NK-92 treated with Interleukin-12 subunit alpha and Interleukin-12 subunit beta, amount 100 ng/mL, for 24 hours (cell line): ENCODE measurements at regions not wholly inside any gene's neighbourhood (a gene's known extent, or its start where the extent isn't known, plus 50 kb on each side); places are given as distances from the start of the nearest gene placed in this dataset.
"Not testable (repeated sequence)": the region's sequence is repeated elsewhere in the genome, so short reads cannot be mapped to it uniquely, and the experiment has no call there.

Experiments used
- DNase-seq: peaks from one replicate; lab custom pipeline; 2025; lab: John Stamatoyannopoulos, UW

DNA sequence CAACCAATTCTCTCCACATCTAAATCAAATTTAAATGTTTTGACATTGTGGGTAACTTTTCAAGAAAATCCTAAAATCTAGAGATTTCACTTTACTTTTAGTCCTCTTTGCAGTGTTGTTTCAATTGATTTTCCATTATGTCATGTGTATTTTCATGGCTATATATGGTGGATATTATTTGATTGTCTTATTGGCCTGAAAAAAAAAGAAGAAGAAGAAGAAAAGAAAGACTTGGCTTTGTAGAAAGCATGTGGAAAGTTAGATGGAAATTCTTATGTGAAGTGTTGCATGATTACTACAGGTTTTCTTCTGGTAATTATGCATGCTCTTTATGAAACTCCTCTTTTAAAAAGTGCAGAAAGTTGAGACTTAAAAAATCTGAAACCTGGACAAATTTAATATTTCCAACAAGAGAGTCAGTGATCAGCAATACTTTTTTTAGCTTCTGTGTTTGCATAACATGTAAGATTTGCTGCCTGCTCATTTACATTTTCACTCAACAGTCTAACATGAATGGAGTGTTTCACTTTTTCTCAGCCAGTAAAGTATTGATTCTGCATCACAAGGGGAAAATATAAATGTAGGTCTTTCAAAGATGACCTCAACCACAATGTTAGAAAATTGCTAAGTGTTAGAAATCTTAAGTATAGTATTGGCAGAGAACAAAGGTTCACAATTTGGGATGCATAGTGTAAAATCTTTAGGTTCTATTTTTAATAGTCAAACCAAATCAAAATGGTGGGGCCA, 438.7 kb downstream of the BCKDHB start:
- no peak for DNase-seq

DNA sequence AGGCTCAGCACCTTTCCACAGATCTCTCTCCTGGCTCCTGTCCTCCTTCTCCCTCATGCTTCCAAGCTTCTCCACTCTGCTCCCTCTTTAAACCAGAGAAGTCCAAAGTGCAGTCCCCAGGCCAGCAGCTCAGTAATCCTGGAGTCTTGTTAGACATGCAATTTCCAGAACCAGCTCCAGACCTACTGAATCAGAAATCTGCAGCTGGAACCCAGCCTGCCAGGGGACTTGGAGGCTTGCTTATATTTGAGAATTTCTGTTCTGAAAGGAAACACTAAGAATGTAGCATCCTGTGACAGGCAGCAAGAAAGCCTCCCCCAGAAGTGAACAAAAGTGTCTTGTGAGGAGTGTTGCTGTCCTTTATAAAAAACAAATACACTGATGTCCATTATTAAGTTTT, 438.1 kb downstream of the BCKDHB start:
- no peak for DNase-seq

DNA sequence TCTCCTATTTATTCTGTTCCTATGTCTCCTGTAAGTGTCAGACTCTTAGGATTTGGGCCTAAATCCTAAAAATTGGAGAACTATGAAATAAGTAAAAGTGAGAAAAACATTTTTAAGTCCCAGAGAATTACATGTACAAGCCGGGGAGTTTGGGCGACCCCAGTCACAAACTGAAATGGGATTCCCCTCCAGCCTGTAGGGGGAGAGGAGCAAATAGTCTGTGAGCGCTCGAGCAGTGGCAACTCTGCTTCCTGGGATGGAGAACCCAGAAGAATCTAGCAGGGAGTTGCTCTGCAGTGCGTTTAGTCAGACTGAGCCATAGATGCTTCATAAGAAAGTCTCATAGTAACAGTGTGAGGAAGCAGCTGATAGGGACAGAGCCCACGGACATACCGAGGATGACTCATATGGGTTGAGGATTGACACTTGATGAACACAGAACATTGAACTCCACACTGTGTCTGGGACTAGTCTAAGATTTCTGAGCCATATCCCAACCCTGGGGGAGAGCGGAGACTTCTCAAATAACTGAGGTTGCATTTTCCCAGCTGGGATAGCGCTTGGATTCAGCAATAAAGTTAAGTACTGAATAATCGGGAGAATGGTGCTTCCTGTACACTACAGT, 437.2 kb downstream of the BCKDHB start:
- no peak for DNase-seq

DNA sequence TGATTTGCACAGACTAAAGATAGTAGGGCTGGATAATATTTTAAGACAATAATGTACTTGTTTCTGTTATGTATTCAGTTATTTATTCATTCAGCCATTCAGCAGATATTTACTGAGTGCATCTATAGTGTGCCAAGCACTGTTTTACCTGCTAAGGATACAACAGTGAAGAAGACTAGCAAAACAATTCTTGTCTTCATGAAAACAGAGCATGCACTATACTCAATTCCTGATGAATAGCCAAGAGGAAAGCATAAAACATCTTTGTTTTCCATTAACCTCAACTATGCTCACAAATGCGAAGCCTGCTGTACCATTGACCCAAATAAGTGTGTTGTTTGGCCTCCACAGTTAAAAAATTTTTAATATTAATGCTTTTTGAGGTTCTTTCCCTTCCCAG, 436.7 kb downstream of the BCKDHB start:
- DNase-seq = no peak

DNA sequence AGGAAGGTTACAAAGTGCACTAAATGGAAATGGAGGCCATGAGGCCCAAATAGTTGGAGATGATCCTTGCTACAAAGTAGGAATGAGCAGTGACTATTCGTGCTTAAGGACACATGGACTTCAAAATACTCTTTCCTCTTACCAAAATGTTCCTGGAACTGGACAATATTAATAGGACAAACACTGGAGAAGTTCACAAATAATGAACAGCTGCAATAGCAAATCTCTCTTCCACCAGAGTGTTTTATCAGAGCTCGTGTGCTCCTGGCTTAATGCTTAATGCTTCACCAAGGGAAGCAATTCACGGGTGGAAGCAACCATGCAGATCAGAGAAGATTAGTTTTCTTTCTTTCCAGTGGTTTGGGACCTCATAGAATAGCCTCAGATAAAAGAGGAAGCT, 435.4 kb downstream of the BCKDHB start:
- DNase-seq = no peak

DNA sequence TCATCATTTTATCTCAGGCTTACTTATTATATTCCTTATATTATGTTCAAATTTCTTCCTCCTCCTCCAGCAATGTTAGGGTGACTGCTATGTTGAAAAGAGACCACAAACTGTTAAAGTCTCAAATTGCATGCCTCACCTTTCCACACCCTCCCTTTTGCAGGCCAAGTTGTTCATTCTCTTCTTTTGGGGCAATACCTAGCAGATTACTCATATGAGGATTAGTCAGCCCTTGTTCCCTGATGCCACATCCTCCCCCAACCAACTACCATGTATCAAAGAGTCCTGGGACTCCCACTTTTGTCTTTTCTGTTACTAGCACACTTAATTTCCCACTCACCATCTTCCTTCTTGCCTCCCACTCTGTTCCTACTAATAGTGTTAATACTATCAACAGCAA, 434.7 kb downstream of the BCKDHB start:
- peak; percentile 6 for DNase-seq

DNA sequence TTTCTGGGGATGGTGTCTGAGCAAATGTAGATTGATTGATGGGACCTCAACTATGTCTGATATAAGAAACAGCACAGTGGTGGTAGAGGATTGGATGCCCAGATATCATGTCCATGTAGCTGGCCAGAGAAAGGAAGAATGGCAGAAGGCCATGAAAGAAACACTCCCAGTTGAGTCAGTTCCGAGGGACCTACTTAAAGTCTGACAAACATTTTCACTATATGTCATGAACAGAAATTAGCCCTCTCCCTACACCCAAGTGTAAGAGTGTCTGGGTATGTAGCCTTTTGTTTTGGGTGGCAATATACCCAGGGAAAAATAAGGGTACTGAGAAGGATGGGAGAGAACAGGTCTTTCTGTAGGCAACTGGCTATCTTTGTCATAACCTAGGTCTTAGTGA, 434.2 kb downstream of the BCKDHB start:
- no peak for DNase-seq

DNA sequence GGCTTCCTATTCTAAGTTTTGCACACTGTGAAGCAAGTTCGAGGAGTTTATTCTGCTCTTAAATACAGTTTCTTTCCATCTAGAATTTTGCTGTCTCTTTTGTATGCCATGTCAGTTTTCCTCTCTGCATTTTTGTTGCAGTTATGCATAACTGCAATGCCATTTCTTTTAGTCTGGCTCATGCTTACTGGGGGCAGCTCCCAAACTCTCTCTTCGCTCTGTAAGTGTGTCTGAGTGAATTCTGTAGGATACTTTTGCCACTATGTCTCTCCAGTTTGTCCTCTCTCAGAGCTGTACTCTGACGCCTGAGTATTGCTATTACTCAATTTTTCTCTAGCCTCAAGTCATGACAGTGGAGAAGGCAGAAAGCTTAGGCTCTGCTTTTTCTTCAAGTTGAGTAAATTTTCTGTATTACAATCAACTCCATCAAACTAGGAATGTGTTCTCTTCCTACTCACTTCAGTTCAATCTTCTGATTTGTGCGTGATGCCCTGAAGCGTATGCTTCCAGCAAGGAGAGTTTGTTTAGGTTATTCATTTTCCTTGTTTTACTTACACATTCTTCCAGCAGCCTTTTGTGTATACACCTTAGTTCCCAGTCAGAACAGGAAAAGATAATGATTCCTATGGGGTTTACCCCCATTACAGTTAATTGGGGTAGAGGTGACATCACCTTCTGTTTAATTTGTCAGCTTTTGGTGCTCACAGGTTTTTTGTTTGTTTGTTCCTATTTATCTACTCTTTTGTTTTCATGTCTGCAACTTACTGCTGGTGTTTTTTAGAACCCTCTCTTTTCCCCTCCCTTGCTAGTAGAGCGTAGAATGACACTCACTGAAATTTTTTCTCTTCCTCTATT, 430.9 kb downstream of the BCKDHB start:
- DNase-seq = no peak

DNA sequence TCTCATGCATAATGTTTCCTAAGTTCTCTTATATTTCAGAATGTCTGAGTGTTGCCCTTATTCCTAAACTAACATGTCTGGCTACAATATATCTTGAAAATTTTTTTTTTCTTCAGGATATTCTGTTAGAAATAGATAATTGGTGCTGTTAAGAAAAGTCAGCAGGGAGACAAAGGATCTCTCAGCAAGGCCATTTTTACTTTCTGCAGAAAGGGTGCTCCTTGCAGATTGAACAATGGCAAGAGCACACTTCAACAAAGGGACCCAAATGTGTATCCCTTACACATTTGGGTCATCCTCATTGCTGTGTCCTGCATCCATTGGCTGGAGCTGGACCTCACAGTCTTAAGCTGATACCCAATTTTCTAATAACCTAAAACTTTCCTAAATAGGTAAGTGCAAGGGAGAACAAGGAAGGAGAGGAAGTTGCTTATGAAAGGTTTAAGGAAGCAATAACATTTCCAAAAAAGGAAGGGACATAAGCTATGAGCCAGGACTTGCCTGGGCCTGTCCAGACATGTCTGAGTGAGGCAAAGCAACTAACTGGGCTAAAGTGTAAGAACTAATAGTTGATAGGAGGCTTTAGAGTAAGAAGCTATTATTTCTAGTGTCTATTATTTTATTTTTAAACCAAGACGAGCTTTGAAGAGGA, 429.6 kb downstream of the BCKDHB start:
- no peak for DNase-seq

DNA sequence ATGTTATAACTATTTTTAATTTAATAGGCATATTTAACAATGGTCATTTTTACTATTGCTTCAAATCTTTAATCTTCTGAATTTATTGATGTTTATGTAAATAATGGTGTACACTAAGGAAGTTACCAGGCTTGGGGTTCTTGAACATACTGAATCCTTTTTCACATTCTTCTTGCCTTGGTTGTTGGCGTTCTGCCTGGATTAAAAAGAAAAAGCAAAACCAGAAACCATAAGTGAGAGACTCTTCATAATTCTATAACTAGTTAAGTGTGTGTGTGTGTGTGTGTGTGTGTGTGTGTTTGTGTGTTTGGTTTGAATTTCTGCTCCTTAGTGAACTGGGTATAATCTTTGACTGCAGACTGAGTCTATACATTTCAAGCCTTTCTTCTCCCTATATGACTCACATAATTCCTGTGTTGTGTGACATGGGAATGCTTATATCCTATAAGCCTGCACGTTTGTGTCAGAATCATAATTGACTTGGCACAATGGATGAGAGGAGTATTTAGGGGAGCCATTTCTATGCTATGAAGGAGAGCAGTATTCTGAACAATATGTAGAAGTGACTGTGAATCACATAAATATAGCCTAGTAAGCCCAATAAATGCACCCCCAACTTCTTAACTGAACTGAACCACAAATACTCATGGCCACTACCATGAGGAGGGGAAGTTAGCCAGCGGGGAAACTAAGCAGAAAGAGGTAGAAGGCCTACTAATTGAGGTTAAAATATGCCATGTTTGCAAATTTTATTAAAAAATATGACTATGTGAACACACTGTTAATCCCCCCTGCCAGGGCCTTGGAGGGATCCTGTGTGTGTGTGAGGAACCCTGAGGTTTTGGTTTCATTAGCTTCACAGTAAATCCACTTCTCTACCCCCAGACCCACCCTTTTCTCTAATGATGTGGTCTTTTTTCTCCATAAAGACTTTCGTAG, 425.5 kb downstream of the BCKDHB start:
- no peak for DNase-seq

DNA sequence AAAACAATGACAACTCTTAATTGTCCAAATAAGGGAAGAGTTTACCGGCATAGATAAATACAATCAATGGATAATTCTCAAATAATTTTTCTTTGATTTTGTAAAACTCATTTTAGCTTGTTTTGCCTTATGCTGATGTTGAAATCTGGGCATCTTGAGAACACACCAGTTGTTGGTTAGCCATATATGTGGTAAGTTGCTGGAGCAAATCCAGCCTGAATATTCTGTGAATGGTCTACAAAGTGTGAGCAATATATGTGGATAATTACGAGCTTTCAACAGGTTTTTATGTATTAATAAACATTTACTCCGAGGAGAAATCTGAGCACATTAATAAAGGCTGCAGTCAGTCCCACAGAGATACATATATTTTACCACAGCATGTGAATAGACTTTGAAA, 423.6 kb downstream of the BCKDHB start:
- DNase-seq = no peak

DNA sequence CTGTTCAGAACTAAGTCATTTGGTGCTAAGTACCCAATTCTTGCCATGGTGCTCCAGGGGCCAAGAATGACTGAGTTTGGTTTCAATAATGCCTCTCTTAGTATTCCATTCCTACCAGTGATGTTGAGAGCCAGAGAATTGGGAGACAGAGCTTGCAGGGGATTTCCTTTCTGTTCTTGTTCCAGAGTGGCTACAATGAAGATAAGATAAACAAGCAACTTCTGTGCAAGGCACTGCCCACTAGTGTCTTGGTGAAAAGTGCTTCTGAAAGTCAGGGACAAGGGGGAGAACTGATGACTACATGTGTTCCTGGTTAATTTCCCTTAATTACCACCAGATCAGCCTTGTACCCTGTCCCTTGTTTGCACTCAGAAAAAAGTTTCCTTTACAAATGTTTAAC, 421.6 kb downstream of the BCKDHB start:
- DNase-seq = no peak

DNA sequence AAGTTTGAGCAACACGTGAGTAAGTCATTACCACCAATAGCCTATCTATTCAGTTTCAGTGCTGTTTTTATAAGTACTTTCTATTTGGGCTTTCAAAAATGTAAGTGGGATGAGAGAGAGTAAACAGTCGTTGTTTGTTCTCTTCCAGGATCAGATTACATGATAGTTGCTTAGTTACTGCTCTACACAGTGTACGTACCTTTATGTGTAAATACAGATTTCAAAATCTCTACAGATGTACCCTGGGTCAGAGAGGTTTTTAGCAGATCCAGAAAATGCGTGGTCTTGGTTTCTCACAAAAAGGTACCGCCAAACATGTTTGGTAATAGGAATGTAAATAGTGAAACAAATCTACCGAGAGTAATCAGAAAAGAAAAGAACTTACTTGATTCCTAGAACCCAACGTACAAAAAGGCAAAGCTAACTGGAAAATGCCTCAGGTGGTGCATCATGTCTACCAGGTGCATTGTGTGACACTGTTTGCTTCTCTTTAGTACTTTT, 421.1 kb downstream of the BCKDHB start:
- DNase-seq = no peak

DNA sequence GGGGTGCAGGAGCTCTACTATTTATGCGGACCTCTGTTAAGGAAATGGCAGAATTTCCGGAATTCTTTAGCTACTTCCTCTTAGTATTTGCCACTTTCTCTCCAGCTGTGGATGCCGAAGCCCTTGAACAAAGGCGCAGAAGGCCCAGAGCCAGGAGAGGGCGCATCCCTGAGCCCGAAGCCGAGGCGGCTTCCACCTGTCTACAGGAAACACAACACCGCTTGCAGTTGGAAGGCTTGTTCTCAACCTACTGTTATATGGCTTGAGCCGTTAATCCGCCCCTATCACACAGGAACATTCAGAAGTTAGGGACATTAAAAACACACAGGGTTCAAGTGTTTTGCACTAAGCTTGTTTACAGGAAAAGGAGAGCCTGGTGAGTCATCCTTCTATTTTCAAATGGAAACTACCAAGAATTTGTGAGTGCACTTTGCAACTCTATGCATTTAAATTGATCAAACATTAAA, 417.1 kb downstream of the BCKDHB start:
- DNase-seq = no peak

DNA sequence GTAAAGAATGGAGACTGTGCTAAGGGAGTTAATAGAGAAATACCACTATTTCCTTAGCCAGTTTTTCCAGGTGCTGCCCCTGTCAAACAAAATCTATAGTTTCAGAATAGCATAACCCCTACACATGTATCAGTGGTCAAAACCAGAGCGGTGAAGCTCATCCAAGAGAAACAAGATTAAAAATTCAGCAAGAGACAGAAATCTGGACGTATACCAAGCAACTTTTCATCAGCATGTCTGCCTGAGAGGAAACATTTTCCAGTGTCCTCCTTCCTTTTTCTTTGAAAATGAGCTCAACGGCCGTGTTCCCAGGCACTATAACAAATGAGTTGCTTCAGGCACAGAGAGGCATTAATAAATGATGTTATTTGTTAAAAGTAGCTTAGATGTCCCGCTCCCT, 416.5 kb downstream of the BCKDHB start:
- no peak for DNase-seq

DNA sequence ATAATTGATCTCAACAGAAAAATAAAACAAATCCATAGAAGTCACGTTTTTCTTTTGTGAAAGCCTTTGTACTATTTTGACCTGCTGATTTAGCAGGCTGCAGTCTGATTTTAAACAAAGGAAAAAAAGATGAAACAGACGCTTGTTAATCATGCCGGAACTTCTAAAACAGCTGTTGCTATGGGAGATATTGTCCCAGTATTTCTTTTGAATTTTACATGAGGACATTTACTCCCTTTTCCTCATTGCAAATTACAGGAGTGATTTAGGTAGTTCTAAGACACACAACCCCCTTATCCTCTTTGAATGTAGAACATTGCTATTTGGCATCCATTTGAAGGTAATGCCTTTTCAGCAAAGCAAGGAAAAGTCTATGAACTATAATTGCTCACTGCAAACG, 416.1 kb downstream of the BCKDHB start:
- DNase-seq = no peak

DNA sequence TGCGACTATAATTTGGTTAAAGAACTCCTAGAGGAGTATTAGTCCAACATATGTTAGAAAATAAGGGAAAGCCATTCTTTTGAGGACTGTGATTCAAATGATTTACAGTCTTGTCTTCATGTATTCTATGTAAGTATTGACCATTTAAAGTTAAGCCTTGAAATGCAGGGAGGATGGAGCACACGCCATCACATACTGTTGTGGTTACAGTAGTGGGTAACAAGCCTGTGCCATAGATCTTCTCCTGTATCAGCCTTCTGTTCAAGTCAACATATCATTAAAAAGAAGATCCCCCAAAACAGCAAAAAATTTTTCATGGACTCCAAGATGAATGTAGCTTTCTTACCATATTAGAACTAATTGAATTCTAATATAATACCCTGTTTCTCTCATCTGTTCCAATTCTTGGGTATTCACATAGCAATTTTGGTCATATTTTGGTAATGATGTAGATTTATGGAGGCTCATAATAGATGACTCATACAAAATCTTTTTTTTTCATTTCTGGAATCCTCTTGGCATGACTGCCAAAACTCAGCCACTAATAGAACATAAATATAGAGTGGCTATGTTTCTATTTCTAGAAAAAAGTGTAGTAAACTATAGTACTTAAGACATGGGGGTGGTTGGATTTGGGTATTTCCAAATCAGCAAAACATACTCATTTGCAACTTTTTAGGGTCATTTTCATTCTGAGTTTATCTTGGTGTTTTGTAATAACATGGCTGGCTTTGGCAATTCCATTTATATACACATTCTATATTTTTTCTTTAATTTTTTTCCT, 413.5 kb downstream of the BCKDHB start:
- no peak for DNase-seq

DNA sequence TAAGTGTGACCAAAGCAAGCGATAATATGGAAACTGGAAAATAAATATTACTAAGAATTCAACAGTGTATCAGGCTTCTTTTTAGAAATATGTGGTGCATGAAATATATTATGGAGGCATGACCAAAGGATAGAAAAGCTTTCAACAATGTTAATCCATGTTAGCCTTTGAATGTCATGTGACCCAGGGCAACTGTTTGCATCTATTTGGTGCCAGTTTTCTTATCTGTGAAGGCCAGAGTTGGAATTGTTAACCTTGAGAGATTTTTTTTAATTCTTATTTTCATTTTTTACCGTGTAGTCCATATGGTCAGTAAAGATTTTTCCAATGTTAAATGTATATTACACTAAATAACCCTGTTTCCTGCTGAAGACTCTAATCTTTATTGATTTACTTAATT, 411.1 kb downstream of the BCKDHB start:
- no peak for DNase-seq

DNA sequence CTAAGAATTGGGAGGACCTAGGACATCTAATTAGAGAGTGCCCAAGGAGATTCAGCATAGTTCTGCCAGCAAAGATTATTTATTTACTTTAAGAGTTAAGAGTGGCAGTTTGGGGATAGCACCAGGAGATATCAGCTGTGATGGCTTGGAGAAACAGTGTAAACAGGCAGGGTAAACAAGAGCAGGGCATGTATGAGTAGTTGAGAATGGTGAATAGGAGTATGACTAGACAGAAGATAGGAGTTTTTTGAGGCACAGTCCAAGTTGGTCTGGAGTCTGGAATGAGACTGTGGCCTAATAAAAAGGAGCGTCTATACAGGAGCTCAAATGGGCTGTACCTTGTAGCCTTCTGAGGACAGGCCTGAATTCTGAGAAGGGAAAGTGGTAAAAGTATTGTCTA, 404.1 kb downstream of the BCKDHB start:
- DNase-seq = not testable (repeated sequence)

DNA sequence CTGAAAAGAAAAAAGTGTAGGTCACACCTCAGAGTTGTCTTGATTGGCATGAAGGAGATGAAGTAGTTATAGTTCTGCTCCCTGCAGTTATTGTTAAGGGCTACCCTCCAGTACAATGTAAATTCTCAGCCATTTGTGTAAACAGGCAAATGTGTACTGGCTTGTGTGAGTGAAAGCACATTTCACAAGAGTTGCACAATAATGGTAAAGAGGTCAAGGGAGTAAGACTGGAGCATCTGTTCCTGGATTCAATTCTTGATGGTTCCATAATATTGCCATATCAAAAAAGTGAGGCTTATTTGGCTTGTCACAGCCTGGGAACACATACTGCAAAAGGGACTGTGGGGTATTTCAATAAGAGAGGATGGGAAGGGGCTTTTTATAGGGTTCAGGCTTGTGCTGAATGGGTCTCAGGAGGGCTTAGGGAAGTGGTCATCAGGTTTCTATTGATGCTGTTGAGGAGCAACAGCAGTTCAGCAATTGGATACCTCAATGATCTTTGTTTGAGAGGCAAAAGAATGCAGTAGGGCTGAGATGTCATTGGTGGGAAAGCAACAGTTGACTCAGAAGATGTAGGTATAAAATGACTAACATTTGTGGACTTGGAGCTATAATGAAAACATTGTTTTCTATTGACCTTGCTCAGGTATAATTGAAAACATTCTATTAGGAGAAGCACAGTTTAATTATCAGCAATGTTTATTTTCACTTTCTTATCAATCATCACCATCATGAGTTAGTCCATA, 402.6 kb downstream of the BCKDHB start:
- no peak for DNase-seq
